T-cell (primary cell): ENCODE measurements at regions not wholly inside any gene's neighbourhood (a gene's known extent, or its start where the extent isn't known, plus 50 kb on each side); places are given as distances from the start of the nearest gene placed in this dataset.

Experiments
- ATAC-seq, 4 experiments: fragments of 200-7000 bp in 3 of 4; fragments of 150-1000 bp in 1 of 4; cut with Tn5 transposase; replicated peaks in 1 of 4; 1 replicate in 3 of 4; 2 replicates in 1 of 4; pipeline ENCODE4 v1.10.0; 2021; ENCODE audit warnings: moderate library complexity in 3 of 4, mild to moderate bottlenecking in 2 of 4, moderate number of reproducible peaks in 1 of 4
- CTCF ChIA-PET, 2 donors: fragments of 300-600 bp; sonication (Branson Sonifier 250); formaldehyde crosslinking; loops; one replicate each; lab custom pipeline; 2022; ENCODE audit warnings: antibody characterized with exemption in 2 of 2; lab: Charles Lee
- POLR2A ChIA-PET, 2 donors: fragments of 300-600 bp; sonication (Branson Sonifier 250); formaldehyde crosslinking; loops; one replicate each; lab custom pipeline; 2022; ENCODE audit warnings: antibody characterized with exemption in 2 of 2; lab: Charles Lee
- DNase-seq, 35 experiments: peaks; one replicate each; pipeline versions ENCODE4 v3.0.0 to v3.0.0-alpha.2; 2013 to 2023
- H3K27ac ChIP-seq: one replicate; pipeline ENCODE4 v1.5.1; 2013; ENCODE audit warnings: low read length
- H3K27me3 ChIP-seq, 2 experiments: replicated peaks in 1 of 2; 1 replicate in 1 of 2; 2 replicates in 1 of 2; pipeline versions ENCODE4 v1.6.1 to v1.7.0; 2013; ENCODE audit warnings: low read length in 1 of 2, mixed read lengths in 1 of 2; ENCODE audit not compliant: control insufficient read depth in 2 of 2, insufficient read depth in 2 of 2; ENCODE audit errors: extremely low read depth in 1 of 2
- H3K36me3 ChIP-seq, 2 donors: 1 replicate in 1 of 2; 2 replicates in 1 of 2; pipeline versions ENCODE4 v1.6.1 to v1.7.0; 2013; ENCODE audit warnings: low read length in 1 of 2; ENCODE audit not compliant: control insufficient read depth in 2 of 2, insufficient read depth in 1 of 2; ENCODE audit errors: extremely low read depth in 1 of 2
- H3K4me1 ChIP-seq, 2 experiments: 1 replicate in 1 of 2; 2 replicates in 1 of 2; pipeline versions ENCODE4 v1.6.1 to v1.7.0; 2013; ENCODE audit warnings: low read length in 2 of 2, mixed read lengths in 1 of 2; ENCODE audit not compliant: insufficient read depth in 2 of 2, control insufficient read depth in 1 of 2; ENCODE audit errors: extremely low read depth in 1 of 2
- H3K4me3 ChIP-seq, 2 donors: 1 replicate in 1 of 2; 2 replicates in 1 of 2; pipeline versions ENCODE4 v1.5.1 to v1.7.0; 2013; ENCODE audit warnings: mild to moderate bottlenecking in 2 of 2, low read length in 1 of 2, moderate library complexity in 1 of 2; ENCODE audit not compliant: control insufficient read depth in 1 of 2; ENCODE audit errors: extremely low read depth in 1 of 2
- H3K9me3 ChIP-seq: 2 replicates; pipeline ENCODE4 v1.7.0; 2013
- H3K27ac Mint-ChIP-seq, 2 donors: one replicate each; pipeline ENCODE4 v1.8.0; 2020 to 2021; ENCODE audit warnings: mild to moderate bottlenecking in 2 of 2, mixed read lengths in 2 of 2
- H3K27me3 Mint-ChIP-seq, 2 donors: one replicate each; pipeline ENCODE4 v1.8.0; 2021 to 2022; ENCODE audit warnings: mixed read lengths in 2 of 2
- H3K36me3 Mint-ChIP-seq: one replicate; pipeline ENCODE4 v1.8.0; 2021; ENCODE audit warnings: mixed read lengths
- H3K4me1 Mint-ChIP-seq, 3 donors: one replicate each; pipeline ENCODE4 v1.8.0; 2020 to 2022; ENCODE audit warnings: mixed read lengths in 3 of 3, mild to moderate bottlenecking in 1 of 3
- H3K4me3 Mint-ChIP-seq, 3 donors: one replicate each; pipeline ENCODE4 v1.8.0; 2020 to 2022; ENCODE audit warnings: mild to moderate bottlenecking in 3 of 3, mixed read lengths in 3 of 3, moderate library complexity in 3 of 3
- H3K9me3 Mint-ChIP-seq, 3 donors: one replicate each; pipeline ENCODE4 v1.8.0; 2020 to 2022; ENCODE audit warnings: mixed read lengths in 3 of 3
- WGBS: methylation state at CpG from one replicate; pipeline ENCODE4 v1.1.5; 2013; ENCODE audit warnings: missing lambda C conversion rate; ENCODE audit not compliant: insufficient coverage; 5-methylcytosine and 5-hydroxymethylcytosine counted together

GRCh38 chr3:56932866-56933265 is 127.6 kb upstream of the SPATA12 start:
- peaks cover 37 to 42% (median 38%) of the 10 kb centered on the region in 3 donors for H3K4me1 Mint-ChIP-seq
- Histone ChIP-seq H3K4me3 (no peak overlapping the region), H3K27me3 (no peaks in the 10 kb centered on the region), H3K4me1 (peaks cover 14 to 19% of the 10 kb centered on the region in 2 experiments), H3K9me3 (no peaks in the 10 kb centered on the region), H3K27ac (no peak overlapping the region), H3K36me3 (no peaks in the 10 kb centered on the region)
- ChIA-PET CTCF (interaction anchor here in 1 of 2 donors (0.7 kb wide), 3 partner anchors 7 to 58 kb away, joined by 4 to 5 read pairs (median 4); no protein-coding TSS in a partner anchor), POLR2A (interaction anchor here in 1 of 2 donors (0.8 kb wide), 1 partner anchor 208 kb away, joined by 3 read pairs; no protein-coding TSS in a partner anchor)
- ATAC-seq = no peak
- peaks cover 5% of the 10 kb centered on the region for H3K36me3 Mint-ChIP-seq
- no CpG with 5 or more reads among the region's 3 CpGs for WGBS
- no peak for DNase-seq
- no peaks in the 10 kb centered on the region for H3K27me3 Mint-ChIP-seq
- H3K4me3 Mint-ChIP-seq = no peak overlapping the region
- peaks cover 0 to 9% (median 6%) of the 10 kb centered on the region in 3 donors for H3K9me3 Mint-ChIP-seq
- H3K27ac Mint-ChIP-seq = no peak overlapping the region

GRCh38 chr3:56931836-56932235 is 128.6 kb upstream of the SPATA12 start:
- peak overlapping the region in 1 of 2 donors; percentile 10 for H3K27ac Mint-ChIP-seq
- H3K4me1 Mint-ChIP-seq = peaks cover 42 to 51% (median 42%) of the 10 kb centered on the region in 3 donors
- H3K9me3 Mint-ChIP-seq = peaks cover 0 to 9% (median 6%) of the 10 kb centered on the region in 3 donors
- Histone ChIP-seq H3K27me3 (no peaks in the 10 kb centered on the region), H3K4me3 (no peak overlapping the region), H3K4me1 (peaks cover 20 to 27% of the 10 kb centered on the region in 2 experiments), H3K27ac (no peak overlapping the region), H3K9me3 (no peaks in the 10 kb centered on the region), H3K36me3 (no peaks in the 10 kb centered on the region)
- H3K36me3 Mint-ChIP-seq = peaks cover 5% of the 10 kb centered on the region
- ChIA-PET POLR2A (no interaction called here), CTCF (no interaction called here)
- ATAC-seq = no peak
- no peak overlapping the region for H3K4me3 Mint-ChIP-seq
- H3K27me3 Mint-ChIP-seq = no peaks in the 10 kb centered on the region
- DNase-seq = no peak

DNA sequence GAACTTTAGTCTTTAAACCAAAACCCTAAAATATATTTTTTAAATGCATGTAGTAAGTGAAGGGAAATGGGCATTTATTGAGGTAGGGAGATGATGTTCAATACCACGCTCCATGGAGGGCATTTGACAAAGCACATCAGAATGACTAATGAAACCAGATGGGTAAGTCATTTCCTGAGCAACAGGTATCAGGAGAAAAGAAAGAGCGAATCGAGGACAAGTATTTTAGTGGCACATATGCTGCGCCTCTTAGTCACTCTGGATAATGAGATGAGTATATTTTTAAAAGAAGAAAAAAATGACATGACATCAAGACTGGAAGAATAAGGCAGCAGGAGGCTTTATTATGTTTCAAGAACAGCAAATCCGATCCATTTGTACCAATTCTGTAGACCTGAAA is 129.0 kb upstream of the ARHGEF3 start:
- H3K9me3 Mint-ChIP-seq = peaks cover 0 to 9% (median 6%) of the 10 kb centered on the region in 3 donors
- Histone ChIP-seq H3K9me3 (no peaks in the 10 kb centered on the region), H3K4me3 (no peak overlapping the region), H3K27ac (no peak overlapping the region), H3K36me3 (no peaks in the 10 kb centered on the region), H3K4me1 (peaks cover 24 to 36% of the 10 kb centered on the region in 2 experiments), H3K27me3 (no peaks in the 10 kb centered on the region)
- peak overlapping the region; percentile 70 to 79 for H3K27ac Mint-ChIP-seq
- peak in 1 of 35 experiments; percentile 26 for DNase-seq
- WGBS = 51% methylated on average over 4 of the region's 5 CpGs
- ChIA-PET CTCF (no interaction called here), POLR2A (no interaction called here)
- no peaks in the 10 kb centered on the region for H3K27me3 Mint-ChIP-seq
- H3K36me3 Mint-ChIP-seq = peaks cover 5% of the 10 kb centered on the region
- ATAC-seq = peak in 3 of 4 experiments; percentile 50 to 69 (median 61)
- peaks cover 49 to 62% (median 54%) of the 10 kb centered on the region in 3 donors for H3K4me1 Mint-ChIP-seq
- H3K4me3 Mint-ChIP-seq = no peak overlapping the region

DNA sequence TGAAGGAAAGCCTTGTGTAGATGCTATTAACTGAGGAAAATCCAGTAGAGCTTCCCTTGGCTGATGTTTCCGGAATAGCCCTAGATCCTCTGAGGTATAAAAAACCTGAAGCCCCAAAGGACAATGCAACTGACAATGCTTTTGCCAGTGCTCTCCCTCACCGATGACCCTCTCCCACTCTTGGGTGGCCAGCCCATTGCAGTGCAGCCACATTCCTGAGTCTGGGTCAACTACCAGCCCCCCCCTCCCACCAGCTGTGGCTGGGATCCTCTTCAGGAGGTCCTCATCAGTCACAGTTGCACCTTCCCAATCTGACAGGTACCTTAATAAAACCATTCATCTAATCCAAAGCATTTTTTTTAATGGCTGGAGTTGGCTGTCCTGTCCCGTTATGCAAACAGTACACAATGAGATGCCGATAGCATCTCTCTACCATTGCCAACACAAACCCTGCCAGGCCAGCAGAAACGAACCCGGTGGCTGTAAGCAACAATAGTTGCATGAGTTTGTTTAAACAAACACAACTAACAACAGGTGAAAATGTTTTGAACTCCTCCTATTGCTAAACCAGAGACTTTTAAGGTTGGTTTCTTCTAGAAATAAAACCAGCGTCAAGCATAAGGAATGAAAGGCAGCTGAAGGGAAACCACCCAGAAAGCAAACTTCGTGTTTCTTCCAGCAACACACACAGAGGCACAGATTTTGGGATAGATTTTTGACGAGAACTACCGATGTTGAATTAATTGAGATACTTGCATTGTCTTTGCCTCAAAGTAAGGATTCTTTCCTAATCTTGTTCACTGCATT is 128.3 kb upstream of the ARHGEF3 start:
- no peak for ATAC-seq
- ChIA-PET CTCF (interaction anchor here in 1 of 2 donors (0.6 to 1.1 kb wide), 2 partner anchors 14 to 205 kb away, joined by 3 to 5 read pairs; no protein-coding TSS in a partner anchor), POLR2A (interaction anchor here in 1 of 2 donors (0.7 kb wide), 1 partner anchor 42 kb away, joined by 3 read pairs; no protein-coding TSS in a partner anchor)
- H3K27me3 ChIP-seq = no peaks in the 10 kb centered on the region
- no peaks in the 10 kb centered on the region for H3K9me3 ChIP-seq
- Mint-ChIP-seq H3K27ac (peak overlapping the region; percentile 79 to 96), H3K4me1 (peaks cover 51 to 69% (median 61%) of the 10 kb centered on the region in 3 donors), H3K4me3 (no peak overlapping the region), H3K27me3 (no peaks in the 10 kb centered on the region), H3K9me3 (peaks cover 0 to 9% (median 6%) of the 10 kb centered on the region in 3 donors), H3K36me3 (peaks cover 5% of the 10 kb centered on the region)
- H3K4me3 ChIP-seq = no peak overlapping the region
- peaks cover 30 to 42% of the 10 kb centered on the region in 2 experiments for H3K4me1 ChIP-seq
- no peak overlapping the region for H3K27ac ChIP-seq
- WGBS = 93% methylated on average over 8 of the region's 10 CpGs
- DNase-seq = no peak
- H3K36me3 ChIP-seq = no peaks in the 10 kb centered on the region

DNA sequence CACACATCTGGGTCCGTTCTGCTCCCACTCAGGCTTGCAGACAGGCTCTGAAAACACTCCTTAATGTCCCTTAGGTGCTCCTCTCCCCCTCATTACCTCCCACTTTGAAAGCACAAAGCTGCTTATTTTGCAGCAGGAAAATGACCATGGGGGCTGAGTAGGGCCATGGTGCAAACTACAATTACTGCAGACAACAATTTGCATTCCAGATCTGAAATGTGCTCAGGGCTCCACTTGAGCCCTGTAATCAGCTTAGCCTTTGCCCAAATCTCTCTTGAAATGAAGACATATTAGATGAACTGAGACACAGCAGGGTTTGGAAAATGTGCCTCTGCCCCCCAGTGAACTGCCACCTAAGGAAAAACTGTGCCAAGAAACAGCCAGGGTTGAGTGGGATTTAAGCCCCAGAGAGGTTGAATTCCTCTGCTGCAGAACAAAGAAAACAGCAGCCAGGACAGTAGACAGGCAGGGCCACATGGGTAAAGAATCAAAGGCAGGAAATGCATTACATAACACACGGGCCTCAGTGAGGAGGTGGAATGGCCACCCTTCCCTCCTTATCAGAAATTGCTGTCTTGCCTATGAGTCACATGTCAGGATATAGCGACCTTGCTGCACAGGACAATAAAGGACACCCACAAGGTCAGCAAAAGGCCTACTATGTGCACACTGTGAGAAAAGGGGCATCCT is 126.8 kb upstream of the ARHGEF3 start:
- CTCF ChIA-PET = interaction anchor here in 1 of 2 donors (1.0 kb wide), 1 partner anchor 103 kb away, joined by 3 read pairs; no protein-coding TSS in a partner anchor
- H3K4me1 Mint-ChIP-seq = peaks cover 66 to 84% (median 76%) of the 10 kb centered on the region in 3 donors

GRCh38 chr3:56927855-56928254 is 126.1 kb upstream of the ARHGEF3 start:
- Histone ChIP-seq H3K4me1 (peaks cover 48 to 60% of the 10 kb centered on the region in 2 experiments), H3K4me3 (no peak overlapping the region), H3K27ac (peak overlapping the region; percentile 70), H3K27me3 (no peaks in the 10 kb centered on the region), H3K9me3 (no peaks in the 10 kb centered on the region), H3K36me3 (no peaks in the 10 kb centered on the region)
- POLR2A ChIA-PET = interaction anchor here in 1 of 2 donors (0.7 kb wide), 1 partner anchor 77 kb away, joined by 4 read pairs; no protein-coding TSS in a partner anchor
- peaks cover 70 to 88% (median 79%) of the 10 kb centered on the region in 3 donors for H3K4me1 Mint-ChIP-seq
- CTCF ChIA-PET = interaction anchor here in 1 of 2 donors (0.6 to 1.0 kb wide), 2 partner anchors 102 to 1190 kb away, joined by 3 read pairs; no protein-coding TSS in a partner anchor
- no peak for ATAC-seq
- peak in 1 of 35 experiments; percentile 22 for DNase-seq
- H3K36me3 Mint-ChIP-seq = no peaks in the 10 kb centered on the region
- peak overlapping the region; percentile 95 to 96 for H3K27ac Mint-ChIP-seq
- no peaks in the 10 kb centered on the region for H3K27me3 Mint-ChIP-seq
- peaks cover 0 to under 1% (median 0%) of the 10 kb centered on the region in 3 donors for H3K9me3 Mint-ChIP-seq
- peak overlapping the region in 1 of 3 donors; percentile 53 for H3K4me3 Mint-ChIP-seq
- 17% methylated on average over 2 of the region's 2 CpGs for WGBS

More for the DNA sequence above, 126.8 kb upstream of the ARHGEF3 start:
- Mint-ChIP-seq H3K9me3 (peaks cover 0 to 3% (median 0%) of the 10 kb centered on the region in 3 donors), H3K36me3 (no peaks in the 10 kb centered on the region), H3K27ac (peak overlapping the region; percentile 95 to 96), H3K4me3 (peak overlapping the region in 2 of 3 donors; percentile 10 to 53), H3K27me3 (no peaks in the 10 kb centered on the region)
- POLR2A ChIA-PET = no interaction called here
- Histone ChIP-seq H3K4me1 (peaks cover 44 to 57% of the 10 kb centered on the region in 2 experiments), H3K27ac (peak overlapping the region; percentile 70), H3K9me3 (no peaks in the 10 kb centered on the region), H3K36me3 (no peaks in the 10 kb centered on the region), H3K4me3 (no peak overlapping the region), H3K27me3 (no peaks in the 10 kb centered on the region)
- peak; percentile 68 to 84 (median 72) for ATAC-seq
- 22% methylated on average over 3 of the region's 3 CpGs for WGBS
- DNase-seq = peak in 19 of 35 experiments; percentile 8 to 68 (median 25)
